ENCODE measurements at regions not wholly inside any gene's neighbourhood (a gene's known extent, or its start where the extent isn't known, plus 50 kb on each side); places are given as distances from the start of the nearest gene placed in this dataset.
"Not testable (repeated sequence)": the region's sequence is repeated elsewhere in the genome, so short reads cannot be mapped to it uniquely, and the experiment has no call there.

DNA sequence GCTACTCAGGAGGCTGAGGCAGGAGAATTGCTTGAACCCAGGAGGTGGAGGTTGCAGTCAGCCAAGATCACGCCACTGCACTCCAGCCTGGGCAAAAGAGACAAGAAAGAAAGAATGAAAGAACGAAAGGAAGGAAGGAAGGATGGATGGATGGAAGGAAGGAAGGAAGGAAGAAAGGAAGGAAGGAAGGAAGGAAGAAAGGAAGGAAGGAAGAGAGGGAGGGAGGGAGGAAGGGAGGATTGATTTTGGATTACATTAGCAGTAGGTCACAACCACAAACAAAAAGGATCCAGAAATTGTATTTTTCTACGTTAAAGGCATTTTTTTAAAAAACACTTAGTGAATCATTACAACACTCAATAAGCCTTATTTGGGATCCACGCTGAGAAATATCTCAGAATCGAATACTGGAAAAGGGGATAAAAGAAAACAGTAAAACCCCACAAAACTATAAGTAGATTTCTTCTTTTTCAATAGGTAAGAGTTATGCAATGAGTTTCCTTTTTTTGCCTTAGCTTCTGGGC lies 136.9 kb upstream of the FREM1 start:
- no peak for DNase-seq (ENCODE audit: low read depth in 2 of 3, low spot score in 1 of 3)

DNA sequence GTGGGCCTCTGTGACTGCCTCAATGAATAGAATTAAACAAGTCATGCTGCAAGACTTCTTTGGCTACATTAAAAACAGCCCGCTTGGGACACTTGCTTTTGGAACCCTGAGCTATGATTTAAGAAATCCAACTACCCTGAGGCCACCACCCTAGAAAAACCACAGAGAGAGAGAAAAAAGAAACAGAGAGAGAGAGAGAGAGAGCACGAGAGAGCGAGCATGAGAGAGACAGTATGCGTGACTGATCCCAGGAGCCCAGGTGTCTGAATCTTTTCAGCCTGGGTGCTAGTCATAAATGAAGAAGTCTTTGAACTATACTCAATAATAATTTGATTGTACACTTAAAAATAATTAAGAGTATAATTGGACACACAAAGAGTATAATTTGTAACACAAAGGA lies 123.1 kb upstream of the FREM1 start:
- DNase-seq (ENCODE audit: low read depth in 2 of 3, low spot score in 1 of 3), result no peak

DNA sequence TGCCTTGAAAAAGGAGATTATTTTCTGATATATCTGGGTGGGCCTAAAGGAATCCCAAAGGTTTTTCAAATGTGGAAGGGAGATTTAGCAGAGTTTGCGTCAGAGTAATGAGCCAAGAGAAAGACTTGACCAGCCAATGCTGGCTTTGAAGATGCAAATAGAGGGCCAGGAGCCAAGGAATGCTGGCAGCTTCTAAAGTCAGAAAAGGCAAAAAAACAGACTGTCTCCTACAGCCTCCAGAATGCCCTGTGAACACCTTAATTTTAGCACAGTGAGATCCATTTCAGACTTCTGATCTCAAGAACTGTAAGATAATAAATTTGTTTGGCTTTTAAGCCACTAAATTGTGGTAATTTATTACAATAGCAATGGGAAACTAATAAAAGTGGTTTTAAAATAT lies 122.6 kb upstream of the FREM1 start:
- no peak for DNase-seq (ENCODE audit: low read depth in 2 of 3, low spot score in 1 of 3)

DNA sequence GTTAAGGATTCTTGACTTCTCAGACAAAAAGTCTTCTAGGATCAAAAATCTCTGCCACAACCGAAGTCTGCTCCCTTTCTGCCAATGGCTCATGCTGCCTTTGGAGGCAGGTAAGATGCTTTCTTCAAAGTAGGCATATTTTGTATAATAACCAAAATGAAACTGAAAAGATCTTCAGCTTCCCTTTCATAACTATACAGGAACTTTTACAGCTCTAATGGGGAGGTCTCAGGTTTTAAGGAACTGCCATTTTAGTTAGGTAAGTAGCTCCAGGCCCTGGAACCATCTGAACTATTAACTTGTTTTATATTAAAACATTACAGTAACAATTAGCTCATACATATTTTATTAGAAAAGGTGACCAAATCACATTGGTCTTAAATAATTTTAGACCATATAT lies 110.9 kb upstream of the FREM1 start:
- no peak for DNase-seq (ENCODE audit: low read depth in 2 of 3, low spot score in 1 of 3)

DNA sequence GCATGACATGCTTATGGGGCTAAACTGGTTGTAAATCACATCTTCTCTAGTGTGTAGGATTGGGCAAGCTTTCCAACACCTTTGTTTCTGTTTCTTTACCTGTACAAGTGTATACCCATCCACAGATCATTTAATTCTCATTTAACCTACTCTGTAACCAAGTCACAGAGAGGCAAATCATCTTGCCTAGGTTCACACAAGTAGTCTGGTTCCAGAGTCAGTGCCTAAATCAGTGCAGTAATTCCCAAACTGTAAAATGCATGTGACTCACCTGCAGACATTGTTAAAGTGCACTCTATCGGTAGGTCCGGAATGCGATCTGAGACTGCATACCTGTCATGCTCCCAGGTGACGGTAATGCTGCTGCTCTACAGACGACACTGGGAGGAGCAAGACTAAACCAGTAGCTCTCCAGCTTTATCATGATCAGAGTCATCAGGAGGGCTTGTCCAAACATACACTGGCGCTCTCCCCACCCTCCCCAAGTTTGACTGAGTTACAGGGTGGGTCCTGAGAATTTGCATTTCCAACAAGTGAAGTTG lies 107.9 kb upstream of the FREM1 start:
- no peak for DNase-seq (ENCODE audit: low read depth in 2 of 3, low spot score in 1 of 3)

DNA sequence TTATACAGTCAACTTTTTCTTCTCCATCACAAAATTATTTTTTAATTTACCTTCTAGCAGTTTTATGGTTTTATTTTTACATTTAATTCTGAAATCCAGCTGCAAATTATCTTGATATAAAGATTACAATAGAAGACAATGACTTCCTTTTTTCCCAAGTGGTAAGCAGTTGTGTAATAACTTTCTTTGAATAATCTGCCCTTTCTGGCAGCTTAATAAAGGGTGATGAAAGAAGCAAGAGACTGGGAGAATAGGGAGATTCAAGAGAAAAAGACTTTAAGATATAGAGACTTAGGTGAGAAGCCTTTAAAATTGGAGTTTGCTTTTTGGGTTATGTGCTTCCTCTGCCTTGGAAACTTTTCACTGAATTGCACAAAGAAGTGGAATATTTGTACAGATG lies 100.4 kb upstream of the FREM1 start:
- no peak for DNase-seq (ENCODE audit: low read depth in 2 of 3, low spot score in 1 of 3)

DNA sequence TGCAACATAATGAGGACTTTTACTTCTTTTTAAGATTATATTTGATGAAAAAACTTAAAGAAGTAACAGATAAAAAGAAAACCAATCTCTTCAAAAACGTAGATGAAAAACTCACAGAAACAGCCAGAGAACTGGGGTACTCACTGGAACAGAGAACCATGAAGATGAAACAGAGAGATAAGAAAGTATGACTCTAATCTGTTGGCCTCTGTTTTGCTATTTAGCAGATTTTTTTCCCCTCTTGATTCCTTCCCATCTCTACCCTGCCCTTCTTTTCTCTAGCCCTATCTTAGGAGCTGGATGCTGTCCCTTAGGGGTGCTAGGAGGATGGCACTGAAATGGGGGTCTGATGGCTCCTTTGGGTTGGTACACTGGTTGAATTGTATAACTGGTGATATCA lies 97.5 kb upstream of the FREM1 start:
- no peak for DNase-seq (ENCODE audit: low read depth in 2 of 3, low spot score in 1 of 3)

DNA sequence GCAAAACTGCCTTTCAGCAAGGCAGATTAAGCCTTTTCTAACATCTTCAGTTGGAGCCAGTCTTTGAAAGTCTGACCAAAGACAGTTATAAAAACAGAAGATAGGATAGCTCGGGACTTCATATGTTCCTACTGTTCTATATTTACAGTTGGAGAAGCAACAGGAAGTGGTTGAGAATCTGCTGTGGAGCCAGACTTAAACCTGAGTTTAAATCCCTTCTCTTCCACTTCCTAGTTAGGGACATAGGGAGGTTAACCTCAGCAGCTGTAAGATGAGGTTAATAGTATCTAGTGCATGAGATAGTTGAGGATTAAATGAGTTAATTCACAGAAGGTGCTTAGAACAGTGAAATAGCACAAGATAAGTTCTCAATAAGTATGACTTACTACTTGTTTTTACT lies 84.5 kb upstream of the FREM1 start:
- no peak for DNase-seq (ENCODE audit: low read depth in 2 of 3, low spot score in 1 of 3)

DNA sequence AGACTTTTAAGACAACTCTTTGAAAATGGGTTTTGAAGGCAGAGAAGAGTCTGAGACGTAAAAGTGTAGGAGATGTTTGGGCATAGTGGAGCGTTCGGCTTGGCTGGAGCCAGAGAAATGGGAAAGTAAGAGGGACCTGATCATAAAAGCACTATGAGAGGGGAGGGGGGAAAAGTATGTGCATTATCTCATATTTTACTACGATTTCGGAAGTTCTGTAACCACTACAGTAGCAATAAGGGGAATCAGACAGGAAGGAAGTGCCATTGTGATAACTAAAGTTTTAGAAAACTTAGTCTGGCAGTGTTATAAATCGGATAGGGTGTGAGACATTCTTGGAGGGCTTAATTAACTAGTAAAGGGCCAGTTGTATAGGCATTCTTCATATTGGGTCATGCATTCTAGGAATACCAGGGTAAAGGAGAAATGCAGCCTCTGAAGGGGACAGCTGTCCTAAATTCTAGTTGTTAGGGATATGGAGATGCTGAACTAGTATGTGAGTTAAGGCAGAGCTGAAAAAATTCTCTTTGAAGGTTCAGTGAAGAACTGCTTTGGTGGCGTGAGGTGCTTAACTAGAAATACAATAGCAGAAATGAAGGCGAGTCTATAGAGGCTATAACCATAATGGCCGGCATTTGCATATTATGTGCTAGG lies 83.8 kb upstream of the FREM1 start:
- no peak for DNase-seq (ENCODE audit: low read depth in 2 of 3, low spot score in 1 of 3)

DNA sequence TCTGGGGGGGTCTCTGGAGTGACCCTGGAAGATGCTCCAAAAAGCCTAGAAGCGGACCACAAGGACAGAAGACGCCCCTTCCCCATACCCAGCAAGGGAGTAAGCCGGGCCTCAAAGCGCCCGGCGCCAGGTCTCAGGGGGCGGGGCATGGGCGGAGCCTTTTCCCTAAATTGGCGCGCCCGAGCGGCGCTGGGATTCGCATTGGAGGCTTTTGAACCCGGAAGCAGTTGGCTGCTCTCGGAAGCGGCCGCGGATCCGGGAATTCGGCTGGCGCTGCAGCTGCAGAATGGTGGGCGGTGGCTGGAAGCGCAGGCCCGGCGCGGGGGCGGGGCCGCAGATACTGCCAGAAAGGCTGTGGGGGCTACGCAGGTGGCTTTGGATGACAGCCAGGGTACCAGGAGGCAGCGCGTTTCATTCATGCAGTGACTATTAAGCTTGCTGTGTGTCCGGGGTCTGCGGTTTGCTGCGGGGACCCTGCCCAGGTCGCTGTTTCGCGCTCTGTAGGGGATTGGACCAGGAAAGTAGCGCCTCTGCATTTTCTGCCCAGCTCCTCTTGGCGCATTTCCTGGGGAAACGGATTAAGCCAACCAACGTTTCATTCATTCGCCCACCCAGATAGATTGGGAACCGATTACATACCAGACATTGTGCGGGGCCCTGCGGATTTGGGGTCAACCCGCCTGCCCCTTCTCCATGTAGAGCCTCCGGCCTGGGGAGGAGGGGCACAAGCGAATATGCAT lies 83.0 kb upstream of the FREM1 start:
- peak; percentile 44 to 53 (median 49) for DNase-seq (ENCODE audit: low read depth in 2 of 3, low spot score in 1 of 3)

DNA sequence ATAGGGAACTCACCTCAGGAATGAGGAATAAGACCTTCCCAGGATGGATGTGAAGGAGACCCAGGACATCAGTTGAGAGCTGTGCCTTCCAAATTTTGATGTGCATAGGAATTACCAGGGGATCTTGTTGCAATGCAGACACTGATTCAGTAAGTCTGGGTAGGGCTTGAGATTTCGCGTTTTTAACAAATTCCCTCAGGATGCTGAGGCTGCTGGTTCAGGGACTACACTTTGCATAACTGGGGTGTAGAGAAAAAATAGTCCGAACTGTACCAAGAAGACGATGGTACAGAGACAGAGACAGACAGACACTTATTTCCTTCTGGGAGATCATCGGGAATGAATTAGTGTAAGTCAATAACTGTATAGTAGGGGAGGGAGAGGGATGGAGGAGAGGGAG lies 82.3 kb upstream of the FREM1 start:
- DNase-seq (ENCODE audit: low read depth in 2 of 3, low spot score in 1 of 3), result no peak

DNA sequence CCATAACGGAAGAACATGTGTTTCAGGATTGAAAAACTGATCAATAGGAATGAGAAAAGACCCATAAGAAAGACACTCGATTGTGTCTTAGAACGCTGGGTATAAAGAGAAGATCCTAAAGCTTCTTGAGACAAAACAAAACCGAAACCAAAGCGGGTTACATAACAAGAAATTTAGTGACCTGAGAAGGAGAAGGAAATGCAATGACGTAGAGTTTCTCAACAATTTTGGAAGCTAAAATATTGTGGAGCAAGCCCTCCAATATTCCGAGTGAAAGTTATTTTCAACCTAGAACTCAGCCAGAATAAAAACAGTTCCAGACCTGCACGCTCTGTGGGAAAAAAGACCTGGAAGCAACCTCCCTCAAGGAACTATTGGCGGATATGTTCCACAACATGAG lies 81.9 kb upstream of the FREM1 start:
- DNase-seq (ENCODE audit: low read depth in 2 of 3, low spot score in 1 of 3), result no peak

DNA sequence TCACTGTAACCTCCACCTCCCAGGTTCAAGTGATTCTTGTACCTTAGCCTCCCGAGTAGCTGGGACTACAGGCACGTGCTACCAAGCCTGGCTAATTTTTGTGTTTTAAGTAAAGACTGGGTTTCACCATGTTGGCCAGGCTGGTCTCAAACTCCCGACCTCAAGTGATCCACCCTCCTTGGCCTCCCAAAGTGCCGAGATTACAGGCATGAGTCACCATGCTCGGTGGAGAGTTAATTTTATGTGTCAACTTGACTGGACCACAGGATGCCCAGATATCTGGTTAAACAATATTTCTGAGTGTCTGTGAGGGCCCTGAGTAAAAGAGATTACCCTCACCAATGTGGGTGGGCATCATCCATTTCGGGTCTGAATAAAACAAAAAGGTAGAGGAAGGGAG lies 80.4 kb upstream of the FREM1 start:
- DNase-seq (ENCODE audit: low read depth in 2 of 3, low spot score in 1 of 3), result not testable (repeated sequence)

DNA sequence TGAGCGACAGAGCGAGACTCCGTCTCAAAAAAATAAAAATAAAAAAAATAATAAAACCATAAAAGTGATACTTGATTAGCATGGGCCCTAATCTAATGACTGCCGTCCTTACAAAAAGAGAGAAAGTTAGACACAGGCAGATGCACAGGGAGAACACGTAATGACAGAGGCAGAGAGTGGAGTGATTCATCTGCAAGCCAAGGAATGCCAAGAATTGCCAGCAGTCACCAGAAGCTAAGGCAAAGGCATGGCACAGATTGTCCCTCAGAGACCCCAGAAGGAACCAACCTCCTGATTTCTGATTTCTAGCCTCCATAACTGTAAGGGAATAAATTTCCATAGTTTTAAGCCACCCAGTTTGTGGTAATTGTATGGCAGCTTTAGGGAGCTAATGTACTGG lies 79.6 kb upstream of the FREM1 start:
- DNase-seq (ENCODE audit: low read depth in 2 of 3, low spot score in 1 of 3), result no peak

DNA sequence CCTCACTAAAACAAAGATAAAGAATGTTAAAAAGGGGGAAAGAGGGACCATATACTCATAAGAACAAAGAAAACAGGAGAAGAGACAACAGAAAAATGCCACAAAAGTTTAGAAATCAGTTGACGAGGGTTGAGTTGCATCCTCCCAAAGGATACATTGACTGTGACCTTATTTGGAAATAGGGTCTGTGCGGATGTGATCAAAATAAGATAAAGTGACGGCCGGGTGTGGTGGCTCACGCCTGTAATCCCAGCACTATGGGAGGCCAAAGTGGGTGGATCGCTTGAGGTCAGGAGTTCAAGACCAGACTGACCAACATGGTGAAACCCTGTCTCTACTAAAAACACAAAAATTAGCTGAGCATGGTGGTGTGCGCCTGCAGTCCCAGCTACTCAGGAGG lies 79.1 kb upstream of the FREM1 start:
- not testable (repeated sequence) for DNase-seq (ENCODE audit: low read depth in 2 of 3, low spot score in 1 of 3)

DNA sequence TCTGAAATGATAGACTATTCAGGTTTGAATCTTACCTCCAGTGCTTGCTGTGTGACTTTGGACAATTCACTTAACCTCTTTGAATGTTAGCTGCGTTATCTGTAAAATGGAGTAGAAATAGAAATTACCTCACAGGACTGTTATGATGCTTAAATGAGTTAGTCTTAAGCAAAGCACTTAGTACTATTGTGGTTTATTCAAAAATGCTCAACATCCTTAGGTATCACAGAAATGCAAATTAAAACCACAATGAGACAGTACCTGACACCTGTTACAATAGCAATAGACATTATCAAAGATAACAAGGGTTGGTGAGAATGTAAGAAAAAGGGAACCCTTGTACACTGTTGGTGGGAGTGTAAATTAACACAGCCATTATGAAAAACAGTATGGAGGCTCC lies 77.6 kb upstream of the FREM1 start:
- no peak for DNase-seq (ENCODE audit: low read depth in 2 of 3, low spot score in 1 of 3)

DNA sequence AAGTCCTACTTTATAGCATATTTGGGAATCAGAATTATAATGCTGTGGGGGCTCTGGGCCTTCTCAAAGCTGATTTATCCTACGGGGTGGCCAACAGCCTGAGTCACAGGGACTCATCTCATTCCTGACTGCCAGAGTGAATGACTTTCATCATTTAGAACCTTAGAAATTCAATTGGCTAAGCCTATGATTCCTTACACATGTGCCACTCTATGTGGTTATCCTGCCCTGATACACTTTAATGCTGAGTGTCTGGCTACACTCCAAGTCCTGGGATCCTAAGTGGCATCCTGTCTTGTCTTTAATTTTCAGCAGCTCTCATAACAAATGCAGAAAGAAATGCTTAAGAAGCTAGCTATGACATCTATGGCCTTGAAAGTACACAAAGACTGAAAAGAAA lies 75.2 kb upstream of the FREM1 start:
- DNase-seq (ENCODE audit: low read depth in 2 of 3, low spot score in 1 of 3), result no peak

DNA sequence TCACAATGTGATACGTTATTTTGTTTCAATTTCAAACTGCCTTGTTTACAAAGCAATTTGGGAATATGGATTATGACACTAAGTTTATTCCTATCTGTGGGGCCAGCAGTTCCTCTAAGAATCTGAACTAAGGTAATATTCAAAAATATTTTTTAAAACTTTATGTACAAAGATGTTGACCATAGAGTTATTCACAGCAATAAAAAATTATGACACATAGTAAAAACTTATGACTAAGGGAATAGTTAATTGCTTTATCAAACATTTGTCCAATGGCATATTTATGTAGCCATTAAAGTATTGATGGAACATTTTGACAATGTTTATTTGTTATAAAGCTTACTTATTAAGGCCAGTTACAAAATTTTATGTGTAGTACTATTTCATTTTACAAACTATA lies 73.4 kb upstream of the FREM1 start:
- DNase-seq (ENCODE audit: low read depth in 2 of 3, low spot score in 1 of 3), result no peak

DNA sequence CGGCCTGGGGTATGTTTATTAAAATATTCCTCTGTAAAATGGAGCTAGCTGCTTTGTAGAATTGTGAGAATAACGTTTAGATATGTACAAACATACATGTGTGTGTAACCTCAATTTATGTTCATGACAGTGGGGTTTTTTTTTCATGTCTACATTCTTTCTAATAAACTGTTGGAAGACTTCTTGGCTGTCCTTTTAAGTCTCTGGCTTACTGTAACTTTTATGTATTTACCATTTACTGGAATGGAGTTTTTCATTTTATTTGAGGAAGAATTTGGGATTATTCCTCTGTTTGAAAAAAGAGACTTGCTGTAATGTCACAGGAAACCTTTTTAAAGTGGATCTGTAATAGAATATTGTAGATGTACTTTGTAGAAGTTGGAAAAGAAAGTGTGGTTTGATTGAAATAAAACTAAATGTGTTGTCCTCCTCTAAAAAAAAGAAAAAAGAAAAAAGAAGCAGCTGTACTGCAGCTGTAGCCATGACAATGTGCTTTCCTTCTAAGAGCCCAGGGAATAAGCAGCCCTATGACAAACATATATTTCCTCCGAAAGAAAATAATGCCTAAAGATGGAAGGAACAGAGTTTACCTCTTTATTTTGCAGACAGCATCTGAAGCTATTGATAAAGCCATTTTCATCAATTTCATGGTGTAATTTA lies 71.2 kb upstream of the FREM1 start:
- no peak for DNase-seq (ENCODE audit: low read depth in 2 of 3, low spot score in 1 of 3)

DNA sequence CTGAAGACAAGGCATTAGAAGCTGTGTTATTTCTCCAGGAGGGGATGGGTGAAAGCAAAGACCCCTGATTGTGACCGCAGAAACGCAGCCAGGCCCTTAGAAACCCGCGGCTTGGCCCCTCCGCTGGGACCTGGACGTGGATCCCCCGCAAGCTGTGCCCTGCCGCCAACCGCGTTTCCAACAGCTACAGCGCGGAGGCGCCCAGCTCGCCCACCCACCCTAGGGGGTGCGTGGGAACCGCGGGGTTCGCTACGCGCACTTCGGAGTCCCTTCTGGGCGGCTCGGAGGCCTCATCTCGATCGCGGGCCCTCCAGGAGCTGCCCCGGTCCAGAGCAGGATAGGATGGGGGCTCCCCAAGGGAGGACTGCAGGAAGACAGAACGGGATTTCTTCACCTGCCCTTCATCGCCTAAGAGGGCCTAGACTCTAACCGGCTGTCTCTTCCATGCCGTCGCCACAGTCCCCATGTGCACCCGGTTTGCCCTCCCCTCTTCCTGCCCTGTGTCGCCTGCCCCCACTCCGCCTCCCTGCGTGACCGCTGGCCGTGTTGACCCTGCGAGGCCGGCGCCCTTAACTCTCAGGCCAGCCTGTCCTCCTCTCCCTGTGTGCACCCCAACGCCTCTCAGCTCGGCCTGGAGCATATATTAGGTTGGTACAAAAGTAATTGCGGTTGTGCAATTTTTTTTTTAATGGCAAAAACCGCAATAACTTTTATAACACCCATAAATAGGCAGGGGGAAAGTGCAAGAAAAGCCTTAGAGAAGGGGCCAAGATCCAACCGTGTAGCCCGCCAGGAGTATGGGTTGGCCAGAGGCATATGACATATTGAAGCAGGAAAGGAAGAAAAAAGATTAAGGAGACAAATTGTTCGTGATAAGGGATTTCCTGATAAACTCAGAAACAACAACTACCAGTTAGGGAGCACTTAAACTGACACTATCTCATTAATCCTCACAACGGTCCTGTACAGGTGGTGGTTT lies 68.1 kb upstream of the FREM1 start:
- no peak for DNase-seq (ENCODE audit: low read depth in 2 of 3, low spot score in 1 of 3)

Measured in stimulated activated CD4-positive, alpha-beta T cell treated with anti-CD3 and anti-CD28 coated beads, Interleukin-12 subunit alpha, Interleukin-12 subunit beta, amount 100 ng/mL, for 48 hours (primary cell).